ENCODE measurements at regions not wholly inside any gene's neighbourhood (a gene's known extent, or its start where the extent isn't known, plus 50 kb on each side); places are given as distances from the start of the nearest gene placed in this dataset.

DNA sequence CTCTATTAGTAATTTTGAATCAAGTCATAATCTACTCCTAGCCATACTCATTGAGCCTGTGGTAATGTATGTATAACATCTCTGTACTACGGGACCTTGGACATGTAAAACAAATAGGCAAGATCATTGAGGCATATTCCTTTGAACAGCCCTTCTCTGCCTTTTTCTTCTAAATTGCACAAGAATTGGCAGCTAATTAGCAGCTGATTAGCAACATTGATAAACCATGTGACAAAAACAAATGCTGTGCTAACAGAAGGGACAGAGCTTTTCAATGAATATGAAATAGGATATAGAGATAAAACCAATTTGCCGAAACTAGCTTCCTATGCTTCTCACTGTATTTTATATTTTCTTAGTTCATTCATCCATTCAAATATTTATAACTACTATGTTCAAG lies 1474.2 kb downstream of the FAM181B start (continued):
- TF ChIP-seq POLR2AphosphoS5 (IDR thresholded peaks at IDR 0.05; ENCODE audit: low read depth, low read length) (no peak), TAF7 (optimal IDR thresholded peaks at IDR 0.05; ENCODE audit: borderline replicate concordance, low read depth, low read length) (no peak)

Measured in H1 (cell line).